GM19025 (cell line): ENCODE measurements at regions not wholly inside any gene's neighbourhood (a gene's known extent, or its start where the extent isn't known, plus 50 kb on each side); places are given as distances from the start of the nearest gene placed in this dataset.

Source experiments
- ATAC-seq: cut with Tn5 transposase; IDR thresholded peaks from one replicate; pipeline ENCODE4 v1.9.1; 2021; ENCODE audit warnings: mild to moderate bottlenecking, low read depth, moderate library complexity; ENCODE audit not compliant: unreplicated experiment

- no peak for ATAC-seq
These were observed 696.2 kb upstream of the WWC1 start for GRCh38 chr5:167595196-167595595.

GRCh38 chr5:167598166-167598565 lies 693.3 kb upstream of the WWC1 start:
- no peak for ATAC-seq

- ATAC-seq: no peak
These were observed 689.4 kb upstream of the WWC1 start for GRCh38 chr5:167602067-167602466.

- ATAC-seq: no peak
These were observed 688.3 kb upstream of the WWC1 start for GRCh38 chr5:167603135-167603534.

- no peak for ATAC-seq
These were observed 682.8 kb upstream of the WWC1 start for GRCh38 chr5:167608390-167609272.

- no peak for ATAC-seq
These were observed 677.0 kb upstream of the WWC1 start for GRCh38 chr5:167614294-167615021.

- no peak for ATAC-seq
These were observed 675.2 kb upstream of the WWC1 start for GRCh38 chr5:167616043-167616890.

GRCh38 chr5:167623354-167623753 lies 668.1 kb upstream of the WWC1 start:
- no peak for ATAC-seq

- no peak for ATAC-seq
These were observed 667.4 kb upstream of the WWC1 start for GRCh38 chr5:167624053-167624452.

GRCh38 chr5:167626341-167627123 lies 664.9 kb upstream of the WWC1 start:
- ATAC-seq: no peak

GRCh38 chr5:167629634-167630033 lies 661.8 kb upstream of the WWC1 start:
- ATAC-seq: no peak

GRCh38 chr5:167631191-167631590 lies 660.3 kb upstream of the WWC1 start:
- ATAC-seq: no peak

- ATAC-seq: no peak
These were observed 658.3 kb upstream of the WWC1 start for GRCh38 chr5:167633114-167633513.

GRCh38 chr5:167633931-167634341 lies 657.5 kb upstream of the WWC1 start:
- no peak for ATAC-seq

GRCh38 chr5:167634432-167634831 lies 657.0 kb upstream of the WWC1 start:
- ATAC-seq: no peak

- ATAC-seq: no peak
These were observed 652.6 kb upstream of the WWC1 start for GRCh38 chr5:167638816-167639215.

GRCh38 chr5:167639273-167639672 lies 652.2 kb upstream of the WWC1 start:
- ATAC-seq: no peak

- ATAC-seq: no peak
These were observed 651.7 kb upstream of the WWC1 start for GRCh38 chr5:167639766-167640165.

GRCh38 chr5:167642181-167642580 lies 649.3 kb upstream of the WWC1 start:
- ATAC-seq: no peak
